GM21447 (cell line): ENCODE measurements at regions not wholly inside any gene's neighbourhood (a gene's known extent, or its start where the extent isn't known, plus 50 kb on each side); places are given as distances from the start of the nearest gene placed in this dataset.
"Not testable (repeated sequence)": the region's sequence is repeated elsewhere in the genome, so short reads cannot be mapped to it uniquely, and the experiment has no call there.

Experiments
- ATAC-seq: cut with Tn5 transposase; IDR thresholded peaks from one replicate; pipeline ENCODE4 v1.9.1; 2021; ENCODE audit not compliant: unreplicated experiment

GRCh38 chr17:72175787-72176515 is 55.1 kb downstream of the SOX9 start:
- no peak for ATAC-seq

- no peak for ATAC-seq
Observed at GRCh38 chr17:72176516-72176851, 55.7 kb downstream of the SOX9 start.

GRCh38 chr17:72176951-72177660 is 56.3 kb downstream of the SOX9 start:
- no peak for ATAC-seq

- no peak for ATAC-seq
Observed at GRCh38 chr17:72177738-72178137, 56.9 kb downstream of the SOX9 start.

- no peak for ATAC-seq
Observed at GRCh38 chr17:72182371-72182873, 61.6 kb downstream of the SOX9 start.

GRCh38 chr17:72183194-72183685 is 62.4 kb downstream of the SOX9 start:
- ATAC-seq = no peak

GRCh38 chr17:72184805-72185204 is 64.0 kb downstream of the SOX9 start:
- no peak for ATAC-seq

- no peak for ATAC-seq
Observed at GRCh38 chr17:72185564-72185963, 64.7 kb downstream of the SOX9 start.

GRCh38 chr17:72187556-72187955 is 66.7 kb downstream of the SOX9 start:
- ATAC-seq = no peak

- ATAC-seq = no peak
Observed at GRCh38 chr17:72188801-72189200, 68.0 kb downstream of the SOX9 start.

- no peak for ATAC-seq
Observed at GRCh38 chr17:72189768-72190593, 69.2 kb downstream of the SOX9 start.

GRCh38 chr17:72191356-72191755 is 70.5 kb downstream of the SOX9 start:
- ATAC-seq = no peak

GRCh38 chr17:72191921-72192799 is 71.3 kb downstream of the SOX9 start:
- no peak for ATAC-seq

- ATAC-seq = no peak
Observed at GRCh38 chr17:72192800-72193192, 72.0 kb downstream of the SOX9 start.

- no peak for ATAC-seq
Observed at GRCh38 chr17:72193391-72194106, 72.7 kb downstream of the SOX9 start.

- not testable (repeated sequence) for ATAC-seq
Observed at GRCh38 chr17:72194107-72194440, 73.3 kb downstream of the SOX9 start.

- no peak for ATAC-seq
Observed at GRCh38 chr17:72199256-72199655, 78.4 kb downstream of the SOX9 start.

GRCh38 chr17:72204742-72205141 is 83.9 kb downstream of the SOX9 start:
- ATAC-seq = no peak

GRCh38 chr17:72205357-72205756 is 84.5 kb downstream of the SOX9 start:
- ATAC-seq = no peak

- ATAC-seq = no peak
Observed at GRCh38 chr17:72205822-72206221, 85.0 kb downstream of the SOX9 start.
